WTC11 (cell line): ENCODE measurements at regions not wholly inside any gene's neighbourhood (a gene's known extent, or its start where the extent isn't known, plus 50 kb on each side); places are given as distances from the start of the nearest gene placed in this dataset.

ENCODE experiments used
- ATAC-seq: fragments of 200-7000 bp; cut with Tn5 transposase; 2 replicates; pipeline ENCODE4 v1.10.0; 2021; ENCODE audit warnings: mild to moderate bottlenecking, moderate library complexity
- CTCF ChIA-PET: fragments of 300-600 bp; sonication (Branson Sonifier 250); formaldehyde crosslinking; loops from one replicate; lab custom pipeline; 2021; ENCODE audit warnings: antibody characterized with exemption; lab: Charles Lee
- POLR2A ChIA-PET: fragments of 350-600 bp; sonication (Branson Sonifier 250); formaldehyde crosslinking; loops from one replicate; lab custom pipeline; 2021; ENCODE audit warnings: antibody characterized with exemption; lab: Charles Lee
- DNase-seq: peaks from one replicate; pipeline ENCODE4 v3.0.0; 2021; ENCODE audit warnings: low spot score
- H3K27ac Mint-ChIP-seq: 2 replicates; pipeline ENCODE4 v1.8.0; 2021; ENCODE audit warnings: mixed read lengths
- H3K27me3 Mint-ChIP-seq: 2 replicates; pipeline ENCODE4 v1.8.0; 2021; ENCODE audit warnings: low read depth, mild to moderate bottlenecking, moderate library complexity, mixed read lengths
- H3K36me3 Mint-ChIP-seq: 2 replicates; pipeline ENCODE4 v1.8.0; 2021; ENCODE audit warnings: mixed read lengths
- H3K4me1 Mint-ChIP-seq: 2 replicates; pipeline ENCODE4 v1.8.0; 2022; ENCODE audit warnings: mixed read lengths
- H3K4me3 Mint-ChIP-seq: 2 replicates; pipeline ENCODE4 v1.8.0; 2021; ENCODE audit warnings: mild to moderate bottlenecking, moderate library complexity, mixed read lengths
- H3K9me3 Mint-ChIP-seq: 2 replicates; pipeline ENCODE4 v1.8.0; 2021; ENCODE audit warnings: mixed read lengths
- AFF4 ChIP-seq: sonication (generic); formaldehyde crosslinking; IDR thresholded peaks from 2 replicates; pipeline ENCODE4 v1.8.1; 2023; ENCODE audit warnings: mild to moderate bottlenecking, missing genetic modification reagents, borderline replicate concordance
- ATF2 ChIP-seq: sonication (generic); formaldehyde crosslinking; IDR thresholded peaks from 2 replicates; pipeline ENCODE4 v1.8.1; 2022; ENCODE audit warnings: low read depth, missing genetic modification reagents, borderline replicate concordance
- ATF6 ChIP-seq: sonication (generic); formaldehyde crosslinking; IDR thresholded peaks from 2 replicates; pipeline ENCODE4 v1.8.1; 2023; ENCODE audit warnings: mild to moderate bottlenecking, missing genetic modification reagents
- CBFB ChIP-seq: sonication (generic); formaldehyde crosslinking; IDR thresholded peaks from 2 replicates; pipeline ENCODE4 v1.8.1; 2022; ENCODE audit warnings: mild to moderate bottlenecking, low read depth, missing genetic modification reagents
- CTCF ChIP-seq: fragments of 200-600 bp; IDR thresholded peaks from 2 replicates; pipeline ENCODE4 v1.8.0; 2022; ENCODE audit warnings: antibody characterized with exemption
- E2F4 ChIP-seq: sonication (generic); formaldehyde crosslinking; IDR thresholded peaks from 2 replicates; pipeline ENCODE4 v1.8.1; 2022; ENCODE audit warnings: low read depth, mild to moderate bottlenecking, moderate library complexity, missing genetic modification reagents, borderline replicate concordance
- ELF4 ChIP-seq: sonication (generic); formaldehyde crosslinking; IDR thresholded peaks from 2 replicates; pipeline ENCODE4 v1.8.1; 2022; ENCODE audit warnings: low read depth, mild to moderate bottlenecking, moderate library complexity, missing genetic modification reagents
- ESRRA ChIP-seq: sonication (generic); formaldehyde crosslinking; IDR thresholded peaks from 2 replicates; pipeline ENCODE4 v1.8.1; 2022; ENCODE audit warnings: mild to moderate bottlenecking, missing genetic modification reagents, borderline replicate concordance
- NR3C1 ChIP-seq: sonication (generic); formaldehyde crosslinking; conservative IDR thresholded peaks from 2 replicates; pipeline ENCODE4 v1.8.1; 2023; ENCODE audit warnings: low read depth, mild to moderate bottlenecking, missing genetic modification reagents
- SMAD3 ChIP-seq: sonication (generic); formaldehyde crosslinking; IDR thresholded peaks from 2 replicates; pipeline ENCODE4 v1.8.0; 2022; ENCODE audit warnings: missing genetic modification reagents, mild to moderate bottlenecking, borderline replicate concordance
- SMAD4 ChIP-seq: sonication (generic); formaldehyde crosslinking; IDR thresholded peaks from 2 replicates; pipeline ENCODE4 v1.8.0; 2022; ENCODE audit warnings: mild to moderate bottlenecking, missing genetic modification reagents
- TF ChIP-seq, protein P1 (sequence below): fragments of 250-450 bp; sonication (Bioruptor Pico); IDR thresholded peaks from 2 replicates; pipeline ENCODE4 v1.8.0; 2021; ENCODE audit warnings: mild to moderate bottlenecking
- TF ChIP-seq, protein P2 (sequence below): fragments of 250-450 bp; sonication (Bioruptor Pico); IDR thresholded peaks from 2 replicates; pipeline ENCODE4 v1.9.0; 2021; ENCODE audit warnings: mild to moderate bottlenecking

- TF ChIP-seq ATF2: no peak
- TF ChIP-seq, protein P1, sequence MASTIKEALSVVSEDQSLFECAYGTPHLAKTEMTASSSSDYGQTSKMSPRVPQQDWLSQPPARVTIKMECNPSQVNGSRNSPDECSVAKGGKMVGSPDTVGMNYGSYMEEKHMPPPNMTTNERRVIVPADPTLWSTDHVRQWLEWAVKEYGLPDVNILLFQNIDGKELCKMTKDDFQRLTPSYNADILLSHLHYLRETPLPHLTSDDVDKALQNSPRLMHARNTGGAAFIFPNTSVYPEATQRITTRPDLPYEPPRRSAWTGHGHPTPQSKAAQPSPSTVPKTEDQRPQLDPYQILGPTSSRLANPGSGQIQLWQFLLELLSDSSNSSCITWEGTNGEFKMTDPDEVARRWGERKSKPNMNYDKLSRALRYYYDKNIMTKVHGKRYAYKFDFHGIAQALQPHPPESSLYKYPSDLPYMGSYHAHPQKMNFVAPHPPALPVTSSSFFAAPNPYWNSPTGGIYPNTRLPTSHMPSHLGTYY (CRISPR knock-in tag): no peak
- TF ChIP-seq, protein P2, sequence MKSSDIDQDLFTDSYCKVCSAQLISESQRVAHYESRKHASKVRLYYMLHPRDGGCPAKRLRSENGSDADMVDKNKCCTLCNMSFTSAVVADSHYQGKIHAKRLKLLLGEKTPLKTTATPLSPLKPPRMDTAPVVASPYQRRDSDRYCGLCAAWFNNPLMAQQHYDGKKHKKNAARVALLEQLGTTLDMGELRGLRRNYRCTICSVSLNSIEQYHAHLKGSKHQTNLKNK (CRISPR knock-in tag): no peak
These were observed 969.1 kb upstream of the NOVA1 start (continued) for GRCh38 chr14:27566843-27567382.

- no peak overlapping the region for H3K27ac Mint-ChIP-seq
- no peaks in the 10 kb centered on the region for H3K4me1 Mint-ChIP-seq
- ATAC-seq: no peak
- ChIA-PET POLR2A (no interaction called here), CTCF (no interaction called here)
- no peak overlapping the region for H3K4me3 Mint-ChIP-seq
- DNase-seq: no peak
- H3K9me3 Mint-ChIP-seq: peaks cover 33% of the 10 kb centered on the region
- 0 out of 2 replicates have a peak, but pooled peaks cover 2% of the 10 kb centered on the region for H3K36me3 Mint-ChIP-seq
- H3K27me3 Mint-ChIP-seq: no peaks in the 10 kb centered on the region
- no peak for TF ChIP-seq CTCF
- no peak for TF ChIP-seq ESRRA (CRISPR knock-in tag)
- no peak for TF ChIP-seq NR3C1 (CRISPR knock-in tag)
- TF ChIP-seq CBFB: no peak
- TF ChIP-seq E2F4: no peak
- no peak for TF ChIP-seq SMAD4
- TF ChIP-seq AFF4: no peak
- TF ChIP-seq SMAD3: no peak
- no peak for TF ChIP-seq ELF4
- TF ChIP-seq ATF6 (CRISPR knock-in tag): no peak
These were observed 975.2 kb upstream of the NOVA1 start for GRCh38 chr14:27573018-27573417.
